ENCODE measurements at regions not wholly inside any gene's neighbourhood (a gene's known extent, or its start where the extent isn't known, plus 50 kb on each side); places are given as distances from the start of the nearest gene placed in this dataset.

DNA sequence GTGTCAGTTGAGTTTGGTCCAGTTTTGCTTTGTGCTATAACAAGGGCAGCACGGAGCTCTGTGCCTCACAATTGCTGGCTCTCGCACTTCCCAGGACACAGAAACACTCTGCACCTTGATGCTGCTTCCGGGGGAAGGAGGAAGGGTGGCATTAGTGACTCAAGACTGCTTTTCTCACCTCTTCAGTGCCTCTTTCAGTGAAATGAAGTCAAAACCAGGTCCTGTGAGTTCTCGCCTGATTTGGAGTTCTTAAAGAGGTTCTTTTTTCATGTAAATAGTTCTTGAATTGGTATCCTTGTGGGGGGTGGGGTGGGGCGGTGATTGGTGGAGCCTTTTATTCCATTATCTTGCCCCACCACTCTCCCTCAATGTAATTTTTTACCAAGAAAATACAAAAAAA, 91.5 kb upstream of the MYT1L start:
- no peak for DNase-seq (ENCODE audit: low read depth in 2 of 2, low spot score in 1 of 2)

DNA sequence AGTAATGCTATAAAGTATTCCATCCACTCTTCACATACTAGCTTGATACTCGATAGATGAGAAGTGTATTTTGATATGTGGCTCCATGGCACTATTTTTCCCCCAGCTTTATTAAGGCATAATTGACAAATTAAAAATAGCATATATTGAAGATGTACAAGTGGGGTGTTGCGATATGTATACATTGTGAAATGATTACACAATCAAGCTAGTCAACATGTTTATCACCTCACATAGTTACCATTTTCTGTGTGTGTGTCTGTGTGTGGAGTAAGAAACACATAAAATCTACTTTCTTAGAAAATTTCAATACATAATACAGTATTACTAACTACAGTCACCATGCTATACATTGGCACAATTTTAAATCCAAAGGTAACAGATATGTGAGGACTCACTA, 82.5 kb upstream of the MYT1L start:
- no peak for DNase-seq (ENCODE audit: low read depth in 2 of 2, low spot score in 1 of 2)

DNA sequence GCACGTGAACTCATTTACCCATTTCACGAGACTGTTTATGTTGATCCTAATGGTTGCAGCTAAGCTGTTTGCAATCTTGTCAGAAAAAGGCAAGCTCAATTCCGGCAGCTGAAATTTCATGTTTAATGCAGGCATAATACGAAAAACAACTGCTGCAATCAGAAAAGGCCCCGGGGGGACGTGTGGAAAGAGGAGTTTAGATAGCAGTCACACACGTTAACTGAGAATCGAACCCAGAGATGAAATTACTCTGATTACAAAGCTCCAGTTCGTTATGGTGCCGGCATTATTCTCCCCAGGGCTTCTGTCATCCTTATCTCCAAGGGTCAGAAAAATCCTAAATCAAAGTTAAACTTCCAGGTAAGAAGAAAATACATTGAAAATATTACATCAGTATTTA, 79.9 kb upstream of the MYT1L start:
- DNase-seq (ENCODE audit: low read depth in 2 of 2, low spot score in 1 of 2): no peak

GRCh38 chr2:2409481-2409880, 78.4 kb upstream of the MYT1L start:
- no peak for DNase-seq (ENCODE audit: low read depth in 2 of 2, low spot score in 1 of 2)

DNA sequence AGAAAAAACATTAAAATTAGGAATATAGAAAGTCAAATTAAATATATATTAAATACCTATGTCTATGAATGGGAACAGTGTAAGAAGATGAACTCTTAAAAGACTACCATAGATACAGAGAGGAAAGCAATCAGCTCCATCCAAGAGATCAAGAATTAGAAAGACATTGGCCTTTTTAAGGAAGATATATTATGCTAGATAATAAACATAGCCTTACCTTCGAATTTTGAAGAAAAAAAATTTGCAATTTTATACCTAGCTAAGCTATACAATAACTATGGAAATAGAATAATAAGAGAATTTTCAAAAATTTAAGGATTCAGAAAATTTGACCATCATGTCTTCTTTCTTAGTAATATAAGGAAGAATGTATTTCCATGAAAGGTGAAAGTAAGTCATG, 74.7 kb upstream of the MYT1L start:
- no peak for DNase-seq (ENCODE audit: low read depth in 2 of 2, low spot score in 1 of 2)

DNA sequence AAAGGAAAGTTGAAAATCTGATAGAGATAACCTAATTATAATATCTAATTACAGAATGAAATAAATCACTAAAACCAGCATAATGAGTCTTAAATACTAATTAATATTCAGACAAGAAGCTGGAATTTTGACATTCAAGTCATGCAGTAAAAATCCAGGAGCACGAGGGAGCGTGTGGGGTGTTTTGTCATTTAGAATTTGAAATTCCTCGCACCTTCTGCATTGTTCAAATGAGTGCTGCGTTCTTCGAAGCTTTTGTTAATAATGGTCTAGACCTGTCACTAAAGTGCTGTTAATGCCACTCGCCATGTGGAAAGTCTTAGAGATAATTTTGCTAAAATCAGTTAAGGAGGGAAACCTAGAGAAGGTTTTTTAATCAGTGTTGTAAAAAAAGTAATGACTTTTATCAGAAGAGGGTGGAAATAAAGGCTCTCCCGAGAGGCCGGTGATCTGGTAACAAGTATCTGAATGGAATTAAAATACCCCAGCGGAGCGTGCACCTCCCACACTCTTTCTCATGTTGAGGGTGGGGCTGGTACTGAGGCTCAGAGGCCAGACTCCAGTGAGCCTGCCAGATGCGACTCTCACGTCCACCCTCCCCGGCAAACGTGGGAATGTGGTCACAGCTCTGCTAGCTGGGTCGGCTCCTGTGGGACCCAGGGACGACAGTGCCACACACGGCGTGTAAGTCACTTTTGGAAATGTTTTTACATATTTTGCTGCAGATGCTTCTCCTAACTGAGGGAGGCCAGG, 69.4 kb upstream of the MYT1L start:
- DNase-seq (ENCODE audit: low read depth in 2 of 2, low spot score in 1 of 2): no peak

GRCh38 chr2:2399396-2399795, 68.3 kb upstream of the MYT1L start:
- no peak for DNase-seq (ENCODE audit: low read depth in 2 of 2, low spot score in 1 of 2)

DNA sequence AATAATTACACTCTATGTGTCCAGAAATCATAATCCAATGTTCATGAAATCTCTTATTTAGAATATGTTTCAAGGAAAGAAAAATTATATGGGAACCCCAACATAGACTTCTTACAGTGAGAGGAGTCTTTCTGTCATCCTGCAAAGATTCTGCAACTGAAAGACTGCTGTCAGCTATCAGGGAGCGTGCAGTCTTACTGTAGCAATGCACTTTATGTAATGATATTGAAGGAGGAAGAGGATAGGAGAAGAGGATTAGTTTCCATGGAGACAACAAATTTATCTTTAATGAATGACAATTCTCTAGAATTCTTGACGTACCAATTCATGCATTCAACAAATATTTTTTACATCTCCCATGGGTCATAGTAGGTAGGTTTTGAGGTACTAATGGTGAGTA, 61.3 kb upstream of the MYT1L start:
- no peak for DNase-seq (ENCODE audit: low read depth in 2 of 2, low spot score in 1 of 2)

- DNase-seq (ENCODE audit: low read depth in 2 of 2, low spot score in 1 of 2): no peak
These were observed 58.1 kb upstream of the MYT1L start for GRCh38 chr2:2389215-2389614.

All from stimulated activated CD8-positive, alpha-beta memory T cell treated with anti-CD3 and anti-CD28 coated beads, Interleukin-4, amount 100 ng/mL, for 4 hours (primary cell).